SHP77 treated with DMSO at 0.1 percent for 48 hours (cell line): ENCODE measurements at regions not wholly inside any gene's neighbourhood (a gene's known extent, or its start where the extent isn't known, plus 50 kb on each side); places are given as distances from the start of the nearest gene placed in this dataset.

Experiments
- DNase-seq: peaks from one replicate; lab custom pipeline; 2025; lab: John Stamatoyannopoulos, UW

- DNase-seq, result no peak
Observed at GRCh38 chr22:48235744-48236143, 1473.3 kb downstream of the TBC1D22A start.

GRCh38 chr22:48234011-48234410, 1471.6 kb downstream of the TBC1D22A start:
- DNase-seq, result no peak

GRCh38 chr22:48233586-48233985, 1471.1 kb downstream of the TBC1D22A start:
- no peak for DNase-seq

DNA sequence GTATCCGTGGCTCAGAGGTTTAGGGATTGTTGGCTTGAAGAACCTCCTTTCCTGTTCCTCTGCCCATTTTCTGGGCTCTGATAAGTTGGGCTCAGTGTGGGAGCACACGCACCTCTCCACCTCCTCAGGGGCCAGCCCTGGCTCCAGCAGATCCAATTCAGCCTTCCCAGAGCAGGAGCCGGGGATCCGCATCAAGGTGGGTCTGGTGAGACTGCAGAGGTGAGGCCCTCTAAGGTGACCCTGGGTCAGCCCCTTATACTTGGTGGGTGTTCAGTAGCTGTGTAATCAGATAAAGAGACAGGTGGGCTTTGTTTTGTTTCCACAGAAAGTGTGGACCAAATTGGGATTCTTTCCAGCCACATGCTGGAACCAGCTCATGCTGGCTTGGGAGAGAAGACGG, 1466.0 kb downstream of the TBC1D22A start:
- no peak for DNase-seq

GRCh38 chr22:48227341-48228018, 1465.0 kb downstream of the TBC1D22A start:
- DNase-seq, result no peak

DNA sequence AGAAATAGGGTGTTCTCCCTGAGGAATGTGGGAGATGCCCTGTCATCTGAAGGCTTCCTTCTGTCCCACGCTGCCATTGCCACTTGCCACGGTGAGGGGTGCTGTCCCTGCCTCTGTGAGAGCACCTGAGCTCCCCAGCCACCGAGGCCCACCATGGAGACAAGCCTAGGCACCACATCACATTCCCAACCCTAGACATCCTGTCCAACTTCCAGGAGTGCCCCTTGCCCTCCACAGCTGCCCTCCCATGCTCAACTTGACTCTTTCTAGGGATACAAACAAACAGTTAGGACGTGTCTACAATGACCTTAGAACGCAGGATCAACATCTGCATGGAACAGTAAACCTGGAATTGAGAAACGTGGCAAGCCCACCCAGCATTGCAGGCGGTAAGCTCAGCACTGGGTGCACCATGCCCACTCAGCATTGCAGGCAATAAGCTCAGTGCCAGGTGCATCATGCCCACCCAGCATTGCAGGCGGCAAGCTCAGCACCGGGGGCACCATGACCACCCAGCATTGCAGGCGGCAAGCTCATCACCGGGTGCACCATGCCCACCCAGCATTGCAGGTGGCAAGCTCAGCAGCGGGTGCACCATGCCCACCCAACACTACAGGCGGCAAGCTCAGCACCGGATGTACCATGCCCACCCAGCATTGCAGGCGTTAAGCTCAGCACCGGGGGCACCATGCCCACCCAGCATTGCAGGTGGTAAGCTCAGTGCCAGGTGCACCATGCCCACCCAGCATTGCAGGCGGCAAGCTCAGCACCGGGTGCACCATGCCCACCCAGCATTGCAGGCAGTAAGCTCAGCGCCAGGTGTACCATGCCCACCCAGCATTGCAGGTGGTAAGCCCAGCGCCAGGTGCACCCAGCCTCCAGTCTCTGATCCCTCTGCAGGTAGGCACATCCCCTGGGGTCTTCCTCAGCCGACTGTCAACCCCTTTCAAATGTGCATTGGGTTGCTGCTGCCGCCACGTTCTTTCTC, 1463.9 kb downstream of the TBC1D22A start:
- no peak for DNase-seq

- DNase-seq, result no peak
Observed at GRCh38 chr22:48224332-48224731, 1461.9 kb downstream of the TBC1D22A start.

DNA sequence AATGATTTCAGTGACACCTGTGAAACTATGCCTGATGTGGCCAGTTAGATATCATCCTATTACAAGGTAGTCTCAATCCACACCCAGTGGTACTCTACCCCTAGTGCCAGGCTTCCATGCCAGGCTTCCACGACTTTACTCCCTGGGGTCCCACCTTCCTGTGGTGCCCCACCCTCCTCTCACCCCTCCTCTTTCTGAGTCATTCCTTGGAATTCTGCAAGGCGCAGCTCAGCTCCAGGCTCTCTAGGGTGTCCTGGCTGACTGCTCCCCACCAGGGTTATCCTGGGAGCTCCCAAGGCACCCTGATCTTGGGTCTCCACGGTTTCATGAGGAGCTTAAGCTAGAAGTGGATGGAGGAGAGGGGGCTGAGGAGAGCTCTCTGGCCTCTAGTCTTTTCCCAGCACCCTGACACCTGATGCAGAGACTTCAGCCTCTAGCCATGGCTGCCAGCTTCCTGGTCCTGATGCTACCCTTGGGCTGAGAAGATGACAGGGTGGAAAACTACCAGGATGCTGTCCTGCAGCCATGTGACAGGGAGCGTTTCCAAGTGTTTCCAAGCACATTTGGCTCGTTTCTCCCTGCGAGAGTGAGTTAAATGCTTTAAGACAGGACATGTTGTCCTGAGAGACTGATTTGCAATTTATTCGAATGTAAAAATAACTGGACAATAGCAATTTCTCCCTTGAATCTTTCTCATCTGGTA, 1461.2 kb downstream of the TBC1D22A start:
- no peak for DNase-seq

GRCh38 chr22:48222742-48223487, 1460.5 kb downstream of the TBC1D22A start:
- no peak for DNase-seq

- no peak for DNase-seq
Observed at GRCh38 chr22:48218889-48219420, 1456.5 kb downstream of the TBC1D22A start.

- no peak for DNase-seq
Observed at GRCh38 chr22:48217596-48217995, 1455.1 kb downstream of the TBC1D22A start.

GRCh38 chr22:48212727-48213126, 1450.3 kb downstream of the TBC1D22A start:
- no peak for DNase-seq

GRCh38 chr22:48210812-48211211, 1448.4 kb downstream of the TBC1D22A start:
- no peak for DNase-seq

DNA sequence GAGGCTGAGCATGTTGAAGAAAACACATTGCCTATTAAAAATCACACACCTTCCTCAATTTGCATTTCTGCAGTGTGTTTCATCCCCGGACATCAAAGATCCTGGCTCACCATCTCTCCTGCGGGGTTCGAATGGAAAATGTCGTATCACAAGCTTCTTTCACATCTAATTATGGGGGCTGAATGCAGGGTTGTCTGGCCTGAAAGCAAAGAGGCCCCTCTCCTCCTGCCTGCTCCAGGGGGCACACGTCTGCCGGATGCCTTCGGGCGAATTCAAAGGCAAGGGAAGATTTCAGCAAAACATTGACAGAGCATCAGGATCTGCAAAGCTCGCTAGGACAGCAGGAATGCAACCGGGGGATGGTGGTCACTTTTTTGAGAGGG, 1447.7 kb downstream of the TBC1D22A start:
- DNase-seq, result no peak

DNA sequence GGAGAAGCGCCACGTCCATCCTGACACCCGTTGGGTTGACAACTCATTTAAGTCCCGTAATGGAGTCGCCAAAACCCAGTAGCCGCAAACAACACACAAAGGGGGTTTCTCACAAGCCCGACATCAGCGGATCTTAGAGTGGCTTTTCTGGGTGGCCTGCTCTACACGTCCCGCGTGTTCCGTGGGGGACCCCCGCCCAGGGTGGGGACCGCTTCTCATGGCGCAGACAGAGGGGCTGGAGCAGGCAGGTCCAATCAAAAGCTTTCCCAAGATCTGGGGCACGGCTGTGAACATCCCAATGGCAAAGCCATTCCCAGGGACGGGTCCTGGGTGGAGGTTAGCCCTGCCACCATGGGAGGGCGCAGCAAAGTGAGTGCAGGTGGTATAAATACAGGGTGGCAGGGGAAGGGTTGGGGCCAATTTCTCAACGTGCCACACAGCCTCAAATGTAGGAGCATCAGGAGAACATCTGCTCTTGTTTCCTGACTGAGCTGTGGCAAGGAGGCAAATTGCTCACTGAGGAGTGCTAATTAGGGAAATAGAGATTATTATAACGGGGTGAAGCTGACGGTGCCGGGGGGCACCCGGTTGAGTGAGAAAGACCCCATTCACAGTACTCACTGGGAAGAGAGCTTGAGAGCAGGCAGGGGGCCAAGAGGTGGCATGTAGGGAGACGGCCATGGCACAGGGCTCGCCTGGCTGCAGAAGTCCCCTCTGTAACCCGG, 1447.2 kb downstream of the TBC1D22A start:
- no peak for DNase-seq

DNA sequence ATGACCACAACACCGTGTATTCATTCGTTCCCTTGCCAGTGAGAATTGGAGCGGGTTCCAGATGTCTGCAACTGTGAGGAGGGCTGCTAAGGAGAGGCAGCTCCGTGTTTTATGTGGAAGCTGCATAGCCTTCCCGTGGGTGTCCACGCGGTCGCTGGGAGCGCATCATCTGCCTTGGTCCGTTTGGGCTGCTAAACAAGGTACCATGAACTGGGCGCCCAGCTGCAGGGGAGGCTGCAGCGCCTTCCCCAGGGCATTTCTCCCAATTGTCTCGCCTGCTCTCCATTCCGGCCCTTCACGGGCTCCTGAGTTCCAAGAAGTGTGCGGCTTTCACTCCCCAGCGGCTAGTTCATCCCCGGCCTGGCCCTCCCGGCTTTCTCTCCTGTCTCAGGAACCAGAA, 1446.4 kb downstream of the TBC1D22A start:
- DNase-seq, result no peak

GRCh38 chr22:48207919-48208535, 1445.6 kb downstream of the TBC1D22A start:
- DNase-seq, result no peak

DNA sequence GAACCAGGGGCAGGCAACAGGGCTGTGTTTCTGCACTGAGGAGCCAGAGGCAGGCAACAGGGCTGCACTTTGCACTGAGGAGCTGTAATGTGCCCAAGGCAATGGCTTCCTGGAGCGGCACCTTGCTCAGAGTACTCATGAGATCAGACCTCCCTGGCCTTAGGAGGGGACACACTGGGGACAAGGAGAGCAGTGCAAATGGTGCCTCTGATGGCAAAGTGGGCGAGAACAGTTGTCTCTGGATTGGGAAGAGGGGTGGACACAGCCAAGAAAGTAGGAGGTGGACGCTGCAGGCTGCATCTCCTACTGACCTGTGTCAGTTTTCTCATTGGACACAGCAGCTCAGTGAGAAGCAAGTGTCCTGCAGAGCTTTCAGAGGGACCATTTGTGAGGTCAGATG, 1443.3 kb downstream of the TBC1D22A start:
- no peak for DNase-seq

GRCh38 chr22:48205161-48205560, 1442.7 kb downstream of the TBC1D22A start:
- DNase-seq, result no peak

DNA sequence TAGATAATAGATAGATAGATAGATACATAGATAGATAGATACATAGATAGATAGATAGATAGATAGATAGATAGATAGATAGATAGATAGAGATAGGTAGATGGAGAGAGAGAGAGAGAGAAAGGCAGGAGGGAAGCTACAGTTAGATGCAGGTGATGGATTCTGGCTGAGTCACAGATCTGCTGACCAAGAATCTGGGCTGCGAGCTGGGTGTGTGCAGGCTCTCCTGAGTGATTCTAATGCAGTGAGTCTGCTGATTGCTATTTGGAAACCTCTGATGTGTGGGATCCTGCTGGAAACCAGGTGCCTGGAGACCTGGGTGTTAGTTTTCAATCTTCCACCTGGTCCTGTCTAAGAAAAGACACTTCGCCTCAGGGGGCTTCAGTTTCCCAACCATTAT, 1441.8 kb downstream of the TBC1D22A start:
- DNase-seq, result no peak
